WI38 (cell line): ENCODE measurements at regions not wholly inside any gene's neighbourhood (a gene's known extent, or its start where the extent isn't known, plus 50 kb on each side); places are given as distances from the start of the nearest gene placed in this dataset.

Experiments
- H3K4me3 ChIP-seq: 2 replicates; pipeline ENCODE4 v1.5.1; 2011; ENCODE audit warnings: low read depth, mild to moderate bottlenecking, control low read depth, low read length
- TF ChIP-seq, protein P1 (sequence below): IDR thresholded peaks from 2 replicates; pipeline ENCODE4 v1.5.1; 2012; ENCODE audit warnings: low read depth, mild to moderate bottlenecking, control low read depth, low read length

DNA sequence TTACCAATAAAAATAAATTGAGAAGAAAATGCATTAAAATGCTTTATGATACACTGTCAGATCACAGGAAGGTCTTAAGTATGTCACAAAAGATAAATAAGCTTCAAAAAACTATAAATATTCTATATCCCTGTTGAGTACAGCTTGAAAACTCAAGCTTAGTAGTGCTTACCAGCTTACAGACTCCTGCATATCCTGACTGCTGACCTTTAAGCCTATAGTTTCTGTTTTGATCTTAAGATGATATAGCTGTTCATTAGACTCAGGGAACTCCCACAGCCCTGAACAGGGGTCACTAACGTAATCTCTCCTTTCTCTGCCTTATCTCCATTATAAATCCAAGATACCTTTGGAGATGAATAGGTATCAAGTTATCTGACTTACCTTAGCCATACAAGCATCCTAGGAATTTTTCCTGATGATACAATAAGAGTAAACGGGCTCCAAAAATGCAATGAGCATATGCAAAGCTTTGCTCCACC lies 93.7 kb upstream of the RBBP8 start:
- TF ChIP-seq, protein P1, sequence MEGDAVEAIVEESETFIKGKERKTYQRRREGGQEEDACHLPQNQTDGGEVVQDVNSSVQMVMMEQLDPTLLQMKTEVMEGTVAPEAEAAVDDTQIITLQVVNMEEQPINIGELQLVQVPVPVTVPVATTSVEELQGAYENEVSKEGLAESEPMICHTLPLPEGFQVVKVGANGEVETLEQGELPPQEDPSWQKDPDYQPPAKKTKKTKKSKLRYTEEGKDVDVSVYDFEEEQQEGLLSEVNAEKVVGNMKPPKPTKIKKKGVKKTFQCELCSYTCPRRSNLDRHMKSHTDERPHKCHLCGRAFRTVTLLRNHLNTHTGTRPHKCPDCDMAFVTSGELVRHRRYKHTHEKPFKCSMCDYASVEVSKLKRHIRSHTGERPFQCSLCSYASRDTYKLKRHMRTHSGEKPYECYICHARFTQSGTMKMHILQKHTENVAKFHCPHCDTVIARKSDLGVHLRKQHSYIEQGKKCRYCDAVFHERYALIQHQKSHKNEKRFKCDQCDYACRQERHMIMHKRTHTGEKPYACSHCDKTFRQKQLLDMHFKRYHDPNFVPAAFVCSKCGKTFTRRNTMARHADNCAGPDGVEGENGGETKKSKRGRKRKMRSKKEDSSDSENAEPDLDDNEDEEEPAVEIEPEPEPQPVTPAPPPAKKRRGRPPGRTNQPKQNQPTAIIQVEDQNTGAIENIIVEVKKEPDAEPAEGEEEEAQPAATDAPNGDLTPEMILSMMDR, result no peak
- H3K4me3 ChIP-seq, result no peak overlapping the region

DNA sequence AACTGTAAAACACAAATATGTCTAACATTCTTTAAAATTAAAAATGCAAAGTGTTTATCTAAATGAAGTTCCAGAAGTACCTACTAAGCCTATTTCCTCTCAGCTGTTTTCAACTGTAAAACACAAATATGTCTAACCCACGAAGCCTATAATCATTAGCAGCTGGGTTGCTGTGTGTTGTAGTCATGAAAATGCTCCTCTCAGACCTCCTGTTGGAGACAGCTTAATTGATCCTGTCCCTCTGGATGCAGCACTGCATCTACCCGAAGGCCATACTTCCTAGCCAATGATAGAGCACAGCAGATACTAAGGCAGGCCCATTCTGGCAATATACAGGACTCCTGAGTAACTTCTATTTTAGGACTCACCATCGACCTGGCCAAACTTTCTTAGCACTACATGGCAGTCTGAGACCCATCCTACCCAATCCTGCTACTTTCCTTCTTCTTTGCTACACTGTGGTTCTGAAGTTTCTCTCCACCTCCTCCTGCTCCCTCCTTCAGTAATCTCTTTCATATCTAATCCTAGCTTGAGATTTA lies 92.5 kb upstream of the RBBP8 start:
- H3K4me3 ChIP-seq, result no peak overlapping the region
- TF ChIP-seq, protein P1, result no peak

DNA sequence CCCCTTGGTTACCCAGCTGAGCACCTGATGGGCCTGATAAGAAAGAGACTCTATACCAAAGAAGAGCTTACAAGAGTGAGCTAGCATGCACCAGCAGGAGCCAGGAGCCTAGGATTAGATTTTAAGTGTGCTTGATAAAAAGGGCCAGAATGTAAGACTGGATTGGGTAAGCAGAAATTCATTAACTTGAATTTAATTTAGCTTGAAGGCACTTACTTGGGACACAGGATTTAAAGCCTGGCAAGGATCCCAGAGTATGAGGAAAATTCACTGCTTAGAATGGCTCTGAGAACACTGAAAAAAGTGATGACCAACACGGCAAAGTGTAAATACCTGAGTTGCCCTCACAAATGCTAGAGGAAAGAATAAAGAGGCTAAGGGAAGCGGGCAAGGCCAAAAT lies 91.3 kb upstream of the RBBP8 start:
- H3K4me3 ChIP-seq, result no peak overlapping the region
- TF ChIP-seq, protein P1, result no peak

DNA sequence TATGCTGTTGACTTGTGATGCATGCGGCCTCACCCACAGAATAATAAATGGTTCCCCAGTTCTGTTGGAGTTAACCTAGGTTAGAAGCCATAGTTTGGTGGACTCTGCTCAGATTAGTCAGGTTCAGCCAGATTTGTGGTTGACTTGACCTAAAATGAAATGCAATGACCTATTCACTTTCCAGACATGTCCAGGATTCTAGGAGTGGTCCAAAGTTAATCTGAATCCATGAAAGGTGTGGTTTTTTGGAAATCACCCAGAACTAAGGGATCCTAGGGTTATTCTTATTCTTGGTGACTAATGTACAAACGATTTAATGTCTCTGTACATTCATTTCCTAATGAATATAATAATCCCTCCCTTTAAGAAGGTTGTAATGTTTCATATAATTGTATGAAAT lies 88.9 kb upstream of the RBBP8 start:
- no peak overlapping the region for H3K4me3 ChIP-seq

DNA sequence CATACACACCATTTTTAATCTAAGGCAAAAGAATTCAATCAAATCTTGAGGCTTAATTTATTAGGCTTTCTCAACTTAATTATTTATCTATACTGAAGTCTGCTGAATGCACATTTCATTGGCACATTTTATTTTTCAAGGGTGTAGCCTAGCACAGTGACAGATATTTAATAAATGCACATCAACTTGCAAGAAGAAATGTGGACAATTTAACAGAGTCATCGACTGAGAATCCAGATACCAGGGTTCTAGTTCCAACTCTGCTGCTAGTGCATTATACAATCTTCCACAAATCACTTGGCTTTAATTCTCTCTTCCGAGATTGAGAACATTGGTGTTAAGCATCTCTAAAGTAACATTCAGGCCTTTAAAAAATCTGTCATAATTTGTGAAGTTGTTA lies 88.5 kb upstream of the RBBP8 start:
- TF ChIP-seq, protein P1, result no peak

More for the DNA sequence above, 88.9 kb upstream of the RBBP8 start:
- TF ChIP-seq, protein P1, result no peak

DNA sequence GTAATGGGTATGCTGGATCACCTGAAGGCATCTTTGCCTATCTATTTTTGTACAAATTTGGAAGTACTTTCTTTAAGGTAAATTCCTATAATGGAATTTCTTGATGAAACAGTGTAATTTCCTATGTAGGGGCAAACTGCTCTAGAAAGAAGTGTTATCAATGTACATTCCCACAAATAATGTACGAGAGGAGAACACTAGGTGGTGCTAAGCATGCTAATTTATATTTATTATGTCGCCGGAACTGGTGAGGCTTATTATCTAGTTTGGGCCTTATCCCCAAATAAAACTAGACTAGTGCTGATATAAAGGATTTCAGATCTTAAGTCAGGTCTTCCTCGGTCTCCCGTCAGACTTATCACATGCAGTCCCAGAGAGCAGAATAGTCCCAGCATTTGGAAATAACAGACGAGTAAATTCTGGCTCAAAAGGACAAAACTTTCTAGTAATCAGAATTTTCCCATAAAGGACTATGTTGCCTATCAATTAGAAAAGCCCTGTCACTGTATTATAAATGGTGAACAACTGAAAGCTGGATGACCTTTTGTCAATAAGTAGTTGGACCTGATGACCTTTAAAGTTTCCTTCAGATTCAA lies 86.9 kb upstream of the RBBP8 start:
- TF ChIP-seq, protein P1, result no peak; the same call in 1 of the 2 replicates
- H3K4me3 ChIP-seq, result no peak overlapping the region

More for the DNA sequence above, 88.5 kb upstream of the RBBP8 start:
- no peak overlapping the region for H3K4me3 ChIP-seq

DNA sequence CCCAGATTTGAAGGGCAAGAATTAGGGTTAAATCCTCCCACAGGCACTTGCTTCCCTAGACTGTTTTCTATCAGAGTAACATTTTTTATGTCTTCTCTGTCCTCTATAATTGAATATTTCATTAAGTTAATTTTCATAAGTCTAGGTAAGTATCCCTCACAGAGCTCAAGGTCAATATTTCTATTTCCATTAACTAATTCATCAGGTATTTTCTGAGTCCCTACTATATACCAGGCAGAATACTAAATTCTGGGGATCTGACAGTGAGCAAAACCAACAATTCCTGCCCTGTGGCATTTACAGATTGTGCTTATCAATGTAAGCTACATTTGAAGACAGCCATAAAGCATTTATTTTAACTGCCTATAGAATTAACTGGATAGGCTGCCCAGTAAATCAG lies 86.4 kb upstream of the RBBP8 start:
- H3K4me3 ChIP-seq, result no peak overlapping the region

More for the DNA sequence above, 86.4 kb upstream of the RBBP8 start:
- TF ChIP-seq, protein P1, result no peak
